ENCODE measurements at regions not wholly inside any gene's neighbourhood (a gene's known extent, or its start where the extent isn't known, plus 50 kb on each side); places are given as distances from the start of the nearest gene placed in this dataset.

- TF ChIP-seq CTCF (conservative IDR thresholded peaks at IDR 0.05; ENCODE audit: low read depth, low read length) (no peak), EZH2 (IDR thresholded peaks at IDR 0.05; ENCODE audit: borderline replicate concordance, low read depth, low read length, poor library complexity, severe bottlenecking) (no peak)
These were observed 133.6 kb upstream of the VRK1 start for GRCh38 chr14:96663491-96664067.
